ENCODE measurements at regions not wholly inside any gene's neighbourhood (a gene's known extent, or its start where the extent isn't known, plus 50 kb on each side); places are given as distances from the start of the nearest gene placed in this dataset.

- Histone ChIP-seq H3K9me3 (ENCODE audit: control insufficient read depth, insufficient read depth, low read depth, low read length) (no peaks in the 10 kb centered on the region), H3K4me3 (ENCODE audit: low read depth, low read length) (no peak overlapping the region), H3K27ac (ENCODE audit: low read depth, low read length) (no peak overlapping the region), H3K36me3 (ENCODE audit: control insufficient read depth, insufficient read depth, low read length) (no peaks in the 10 kb centered on the region), H3K27me3 (ENCODE audit: control insufficient read depth, insufficient read depth, low read length) (no peaks in the 10 kb centered on the region), H3K4me1 (ENCODE audit: control insufficient read depth, insufficient read depth, low read length) (peaks cover 6% of the 10 kb centered on the region), H3K9ac (ENCODE audit: low read length) (no peak overlapping the region)
Measured at GRCh38 chr9:20002011-20002410, 213.2 kb upstream of the SLC24A2 start.

- Histone ChIP-seq H3K36me3 (ENCODE audit: control insufficient read depth, insufficient read depth, low read length) (no peaks in the 10 kb centered on the region), H3K27me3 (ENCODE audit: control insufficient read depth, insufficient read depth, low read length) (no peaks in the 10 kb centered on the region), H3K27ac (ENCODE audit: low read depth, low read length) (no peak overlapping the region), H3K9ac (ENCODE audit: low read length) (no peak overlapping the region), H3K4me1 (ENCODE audit: control insufficient read depth, insufficient read depth, low read length) (peaks cover 6% of the 10 kb centered on the region), H3K9me3 (ENCODE audit: control insufficient read depth, insufficient read depth, low read depth, low read length) (no peaks in the 10 kb centered on the region), H3K4me3 (ENCODE audit: low read depth, low read length) (no peak overlapping the region)
Measured at GRCh38 chr9:20001058-20001457, 212.2 kb upstream of the SLC24A2 start.

GRCh38 chr9:19999491-20000057 is 210.7 kb upstream of the SLC24A2 start:
- no peak overlapping the region for H3K4me3 ChIP-seq (ENCODE audit: low read depth, low read length)

GRCh38 chr9:19998823-19999455 is 210.1 kb upstream of the SLC24A2 start:
- H3K36me3 ChIP-seq (ENCODE audit: control insufficient read depth, insufficient read depth, low read length): no peaks in the 10 kb centered on the region
- H3K9ac ChIP-seq (ENCODE audit: low read length): no peak overlapping the region
- H3K27me3 ChIP-seq (ENCODE audit: control insufficient read depth, insufficient read depth, low read length): no peaks in the 10 kb centered on the region
- no peak overlapping the region for H3K27ac ChIP-seq (ENCODE audit: low read depth, low read length)
- H3K9me3 ChIP-seq (ENCODE audit: control insufficient read depth, insufficient read depth, low read depth, low read length): no peaks in the 10 kb centered on the region
- H3K4me1 ChIP-seq (ENCODE audit: control insufficient read depth, insufficient read depth, low read length): peaks cover 6% of the 10 kb centered on the region
- no peak overlapping the region for H3K4me3 ChIP-seq (ENCODE audit: low read depth, low read length)

More at GRCh38 chr9:19999491-20000057, 210.7 kb upstream of the SLC24A2 start:
- no peaks in the 10 kb centered on the region for H3K36me3 ChIP-seq (ENCODE audit: control insufficient read depth, insufficient read depth, low read length)
- H3K9me3 ChIP-seq (ENCODE audit: control insufficient read depth, insufficient read depth, low read depth, low read length): no peaks in the 10 kb centered on the region
- H3K27me3 ChIP-seq (ENCODE audit: control insufficient read depth, insufficient read depth, low read length): no peaks in the 10 kb centered on the region
- peaks cover 6% of the 10 kb centered on the region for H3K4me1 ChIP-seq (ENCODE audit: control insufficient read depth, insufficient read depth, low read length)
- H3K9ac ChIP-seq (ENCODE audit: low read length): no peak overlapping the region
- H3K27ac ChIP-seq (ENCODE audit: low read depth, low read length): no peak overlapping the region

- H3K4me1 ChIP-seq (ENCODE audit: control insufficient read depth, insufficient read depth, low read length): peaks cover 6% of the 10 kb centered on the region
- H3K27me3 ChIP-seq (ENCODE audit: control insufficient read depth, insufficient read depth, low read length): no peaks in the 10 kb centered on the region
- H3K4me3 ChIP-seq (ENCODE audit: low read depth, low read length): no peak overlapping the region
- H3K36me3 ChIP-seq (ENCODE audit: control insufficient read depth, insufficient read depth, low read length): no peaks in the 10 kb centered on the region
- no peak overlapping the region for H3K9ac ChIP-seq (ENCODE audit: low read length)
- H3K27ac ChIP-seq (ENCODE audit: low read depth, low read length): no peak overlapping the region
- H3K9me3 ChIP-seq (ENCODE audit: control insufficient read depth, insufficient read depth, low read depth, low read length): no peaks in the 10 kb centered on the region
Measured at GRCh38 chr9:19998153-19998552, 209.3 kb upstream of the SLC24A2 start.

GRCh38 chr9:19995619-19996018 is 206.8 kb upstream of the SLC24A2 start:
- H3K36me3 ChIP-seq (ENCODE audit: control insufficient read depth, insufficient read depth, low read length): no peaks in the 10 kb centered on the region
- H3K27me3 ChIP-seq (ENCODE audit: control insufficient read depth, insufficient read depth, low read length): no peaks in the 10 kb centered on the region
- no peaks in the 10 kb centered on the region for H3K9me3 ChIP-seq (ENCODE audit: control insufficient read depth, insufficient read depth, low read depth, low read length)
- no peak overlapping the region for H3K4me3 ChIP-seq (ENCODE audit: low read depth, low read length)
- no peak overlapping the region for H3K9ac ChIP-seq (ENCODE audit: low read length)
- 0 out of 2 replicates have a peak, but pooled peaks cover under 1% of the 10 kb centered on the region for H3K4me1 ChIP-seq (ENCODE audit: control insufficient read depth, insufficient read depth, low read length)
- H3K27ac ChIP-seq (ENCODE audit: low read depth, low read length): no peak overlapping the region

GRCh38 chr9:19994296-19994695 is 205.5 kb upstream of the SLC24A2 start:
- Histone ChIP-seq H3K4me1 (ENCODE audit: control insufficient read depth, insufficient read depth, low read length) (no peaks in the 10 kb centered on the region), H3K4me3 (ENCODE audit: low read depth, low read length) (no peak overlapping the region), H3K36me3 (ENCODE audit: control insufficient read depth, insufficient read depth, low read length) (no peaks in the 10 kb centered on the region), H3K27me3 (ENCODE audit: control insufficient read depth, insufficient read depth, low read length) (no peaks in the 10 kb centered on the region), H3K9ac (ENCODE audit: low read length) (no peak overlapping the region), H3K9me3 (ENCODE audit: control insufficient read depth, insufficient read depth, low read depth, low read length) (no peaks in the 10 kb centered on the region), H3K27ac (ENCODE audit: low read depth, low read length) (no peak overlapping the region)

- Histone ChIP-seq H3K27me3 (ENCODE audit: control insufficient read depth, insufficient read depth, low read length) (no peaks in the 10 kb centered on the region), H3K9me3 (ENCODE audit: control insufficient read depth, insufficient read depth, low read depth, low read length) (no peaks in the 10 kb centered on the region), H3K36me3 (ENCODE audit: control insufficient read depth, insufficient read depth, low read length) (no peaks in the 10 kb centered on the region), H3K4me1 (ENCODE audit: control insufficient read depth, insufficient read depth, low read length) (no peaks in the 10 kb centered on the region), H3K9ac (ENCODE audit: low read length) (no peak overlapping the region), H3K4me3 (ENCODE audit: low read depth, low read length) (no peak overlapping the region), H3K27ac (ENCODE audit: low read depth, low read length) (no peak overlapping the region)
Measured at GRCh38 chr9:19992556-19992955, 203.7 kb upstream of the SLC24A2 start.

GRCh38 chr9:19989213-19989612 is 200.4 kb upstream of the SLC24A2 start:
- Histone ChIP-seq H3K9me3 (ENCODE audit: control insufficient read depth, insufficient read depth, low read depth, low read length) (no peaks in the 10 kb centered on the region), H3K27me3 (ENCODE audit: control insufficient read depth, insufficient read depth, low read length) (no peaks in the 10 kb centered on the region), H3K27ac (ENCODE audit: low read depth, low read length) (no peak overlapping the region), H3K4me1 (ENCODE audit: control insufficient read depth, insufficient read depth, low read length) (no peaks in the 10 kb centered on the region), H3K36me3 (ENCODE audit: control insufficient read depth, insufficient read depth, low read length) (no peaks in the 10 kb centered on the region), H3K9ac (ENCODE audit: low read length) (no peak overlapping the region), H3K4me3 (ENCODE audit: low read depth, low read length) (no peak overlapping the region)

- no peaks in the 10 kb centered on the region for H3K36me3 ChIP-seq (ENCODE audit: control insufficient read depth, insufficient read depth, low read length)
- H3K27ac ChIP-seq (ENCODE audit: low read depth, low read length): no peak overlapping the region
- H3K9me3 ChIP-seq (ENCODE audit: control insufficient read depth, insufficient read depth, low read depth, low read length): no peaks in the 10 kb centered on the region
- no peaks in the 10 kb centered on the region for H3K4me1 ChIP-seq (ENCODE audit: control insufficient read depth, insufficient read depth, low read length)
- no peak overlapping the region for H3K4me3 ChIP-seq (ENCODE audit: low read depth, low read length)
- H3K27me3 ChIP-seq (ENCODE audit: control insufficient read depth, insufficient read depth, low read length): no peaks in the 10 kb centered on the region
- H3K9ac ChIP-seq (ENCODE audit: low read length): no peak overlapping the region
Measured at GRCh38 chr9:19988281-19988680, 199.4 kb upstream of the SLC24A2 start.

GRCh38 chr9:19985081-19985480 is 196.2 kb upstream of the SLC24A2 start:
- Histone ChIP-seq H3K4me1 (ENCODE audit: control insufficient read depth, insufficient read depth, low read length) (no peaks in the 10 kb centered on the region), H3K27ac (ENCODE audit: low read depth, low read length) (no peak overlapping the region), H3K9me3 (ENCODE audit: control insufficient read depth, insufficient read depth, low read depth, low read length) (no peaks in the 10 kb centered on the region), H3K27me3 (ENCODE audit: control insufficient read depth, insufficient read depth, low read length) (no peaks in the 10 kb centered on the region), H3K4me3 (ENCODE audit: low read depth, low read length) (no peak overlapping the region), H3K36me3 (ENCODE audit: control insufficient read depth, insufficient read depth, low read length) (no peaks in the 10 kb centered on the region), H3K9ac (ENCODE audit: low read length) (no peak overlapping the region)
